HG03378 (cell line): ENCODE measurements at regions not wholly inside any gene's neighbourhood (a gene's known extent, or its start where the extent isn't known, plus 50 kb on each side); places are given as distances from the start of the nearest gene placed in this dataset.

Source experiments
- ATAC-seq: cut with Tn5 transposase; IDR thresholded peaks from one replicate; pipeline ENCODE4 v1.9.1; 2021; ENCODE audit warnings: mild to moderate bottlenecking, moderate library complexity; ENCODE audit not compliant: unreplicated experiment

GRCh38 chr18:40993363-40993762 lies 961.7 kb upstream of the PIK3C3 start:
- no peak for ATAC-seq

GRCh38 chr18:40987581-40987980 lies 967.5 kb upstream of the PIK3C3 start:
- no peak for ATAC-seq

- no peak for ATAC-seq
These were observed 969.6 kb upstream of the PIK3C3 start for GRCh38 chr18:40985436-40985835.

GRCh38 chr18:40984856-40985255 lies 970.2 kb upstream of the PIK3C3 start:
- no peak for ATAC-seq

- ATAC-seq, result no peak
These were observed 971.2 kb upstream of the PIK3C3 start for GRCh38 chr18:40983835-40984234.

GRCh38 chr18:40980171-40980570 lies 974.9 kb upstream of the PIK3C3 start:
- ATAC-seq, result no peak

- ATAC-seq, result no peak
These were observed 979.0 kb upstream of the PIK3C3 start for GRCh38 chr18:40976050-40976449.

- ATAC-seq, result no peak
These were observed 980.6 kb upstream of the PIK3C3 start for GRCh38 chr18:40974448-40974847.

GRCh38 chr18:40962784-40963183 lies 992.2 kb upstream of the PIK3C3 start:
- no peak for ATAC-seq

- ATAC-seq, result no peak
These were observed 997.4 kb upstream of the PIK3C3 start for GRCh38 chr18:40957533-40958070.

GRCh38 chr18:40956213-40956612 lies 998.8 kb upstream of the PIK3C3 start:
- ATAC-seq, result no peak

- ATAC-seq, result no peak
These were observed 999.7 kb upstream of the PIK3C3 start for GRCh38 chr18:40955351-40955750.

GRCh38 chr18:40949114-40949950 lies 1005.7 kb upstream of the PIK3C3 start:
- no peak for ATAC-seq

- ATAC-seq, result no peak
These were observed 1010.5 kb upstream of the PIK3C3 start for GRCh38 chr18:40944576-40944975.

- no peak for ATAC-seq
These were observed 1015.1 kb upstream of the PIK3C3 start for GRCh38 chr18:40939656-40940515.

- no peak for ATAC-seq
These were observed 1016.4 kb upstream of the PIK3C3 start for GRCh38 chr18:40938615-40939014.

- ATAC-seq, result no peak
These were observed 1017.6 kb upstream of the PIK3C3 start for GRCh38 chr18:40937386-40937785.

- ATAC-seq, result no peak
These were observed 1019.6 kb upstream of the PIK3C3 start for GRCh38 chr18:40935423-40935822.

- no peak for ATAC-seq
These were observed 1022.2 kb upstream of the PIK3C3 start for GRCh38 chr18:40932862-40933261.

GRCh38 chr18:40930211-40930882 lies 1024.7 kb upstream of the PIK3C3 start:
- no peak for ATAC-seq

- ATAC-seq, result no peak
These were observed 1025.6 kb upstream of the PIK3C3 start for GRCh38 chr18:40929399-40929798.
